ENCODE measurements at regions not wholly inside any gene's neighbourhood (a gene's known extent, or its start where the extent isn't known, plus 50 kb on each side); places are given as distances from the start of the nearest gene placed in this dataset.
A peak's percentile ranks its signal among the peaks of the same experiment; 100 is the strongest.

- Histone ChIP-seq H3K36me3 (replicated peaks) (no peaks in the 10 kb centered on the region), H3K27ac (no peak overlapping the region), H3K4me3 (ENCODE audit: low read depth, low read length) (no peak overlapping the region), H3K27me3 (replicated peaks) (no peaks in the 10 kb centered on the region)
- no peak for DNase-seq
- in situ Hi-C loops (cut with HindIII; ENCODE audit: low pct_ligation_motif_present, low sequenced_read_pairs), result no loop called here
- no peak for TF ChIP-seq CTCF (IDR thresholded peaks at IDR 0.05; ENCODE audit: low read depth, low read length, missing control alignments)
These were observed 50.3 kb upstream of the TMC1 start for GRCh38 chr9:72471096-72471495.

GRCh38 chr9:72467766-72468738, 53.4 kb upstream of the TMC1 start:
- no peaks in the 10 kb centered on the region for H3K27me3 ChIP-seq (replicated peaks)
- in situ Hi-C loops (cut with HindIII; ENCODE audit: low pct_ligation_motif_present, low sequenced_read_pairs), result no loop called here
- H3K27ac ChIP-seq, result peak overlapping the region; percentile 32
- no peak for TF ChIP-seq CTCF (IDR thresholded peaks at IDR 0.05; ENCODE audit: low read depth, low read length, missing control alignments)
- DNase-seq, result peak; percentile 79
- H3K4me3 ChIP-seq (ENCODE audit: low read depth, low read length), result no peak overlapping the region
- H3K36me3 ChIP-seq (replicated peaks), result no peaks in the 10 kb centered on the region

- H3K4me3 ChIP-seq (ENCODE audit: low read depth, low read length), result no peak overlapping the region
- no peak for TF ChIP-seq CTCF (IDR thresholded peaks at IDR 0.05; ENCODE audit: low read depth, low read length, missing control alignments)
These were observed 55.8 kb upstream of the TMC1 start for GRCh38 chr9:72465593-72465984.

GRCh38 chr9:72464857-72465592, 56.4 kb upstream of the TMC1 start:
- TF ChIP-seq CTCF (IDR thresholded peaks at IDR 0.05; ENCODE audit: low read depth, low read length, missing control alignments), result no peak
- H3K27ac ChIP-seq, result no peak overlapping the region
- H3K27me3 ChIP-seq (replicated peaks), result no peaks in the 10 kb centered on the region
- H3K36me3 ChIP-seq (replicated peaks), result no peaks in the 10 kb centered on the region
- in situ Hi-C loops (cut with HindIII; ENCODE audit: low pct_ligation_motif_present, low sequenced_read_pairs), result no loop called here
- H3K4me3 ChIP-seq (ENCODE audit: low read depth, low read length), result no peak overlapping the region
- no peak for DNase-seq

More at GRCh38 chr9:72465593-72465984, 55.8 kb upstream of the TMC1 start:
- H3K27me3 ChIP-seq (replicated peaks), result no peaks in the 10 kb centered on the region
- no peak for DNase-seq
- no peaks in the 10 kb centered on the region for H3K36me3 ChIP-seq (replicated peaks)
- no peak overlapping the region for H3K27ac ChIP-seq
- in situ Hi-C loops (cut with HindIII; ENCODE audit: low pct_ligation_motif_present, low sequenced_read_pairs), result no loop called here

- Histone ChIP-seq H3K36me3 (replicated peaks) (no peaks in the 10 kb centered on the region), H3K4me3 (ENCODE audit: low read depth, low read length) (no peak overlapping the region)
- in situ Hi-C loops (cut with HindIII; ENCODE audit: low pct_ligation_motif_present, low sequenced_read_pairs), result no loop called here
These were observed 59.1 kb upstream of the TMC1 start for GRCh38 chr9:72462340-72462739.

More at GRCh38 chr9:72462340-72462739, 59.1 kb upstream of the TMC1 start:
- TF ChIP-seq CTCF (IDR thresholded peaks at IDR 0.05; ENCODE audit: low read depth, low read length, missing control alignments), result no peak
- peak overlapping the region; percentile 50 for H3K27ac ChIP-seq
- no peaks in the 10 kb centered on the region for H3K27me3 ChIP-seq (replicated peaks)
- peak; percentile 55 for DNase-seq

Measured in brain microvascular endothelial cell (primary cell).